GM12878 (cell line): ENCODE measurements at regions not wholly inside any gene's neighbourhood (a gene's known extent, or its start where the extent isn't known, plus 50 kb on each side); places are given as distances from the start of the nearest gene placed in this dataset.

Source experiments
- ATAC-seq: fragments of 200-7000 bp; cut with Tn5 transposase; 3 replicates; pipeline ENCODE4 v1.9.1; 2020; ENCODE audit warnings: mild to moderate bottlenecking, moderate library complexity
- BruUV-seq: library from RNA; stranded (reverse); fragments of 400-500 nt; replicated peaks from 2 replicates; lab custom pipeline; 2021; lab: Mats Ljungman, UMichigan
- CTCF ChIA-PET: fragments of 300-600 bp; sonication (Branson Sonifier 250); formaldehyde crosslinking; extraction: SDS; loops from one replicate; lab custom pipeline; 2021; ENCODE audit warnings: inconsistent platforms; lab: Yijun Ruan, JAX
- POLR2A ChIA-PET: fragments of 350-600 bp; formaldehyde crosslinking; extraction: SDS; loops from one replicate; lab custom pipeline; 2021; ENCODE audit warnings: inconsistent platforms; lab: Charles Lee
- RAD21 ChIA-PET: fragments of 300-600 bp; sonication (Branson Sonifier 250); formaldehyde crosslinking; loops from one replicate; lab custom pipeline; 2023; ENCODE audit warnings: antibody characterized with exemption; ENCODE audit not compliant: unreplicated experiment; lab: Charles Lee
- SMC1A ChIA-PET: fragments of 300-600 bp; sonication (Branson Sonifier 250); formaldehyde crosslinking; loops from one replicate; lab custom pipeline; 2023; ENCODE audit not compliant: unreplicated experiment, uncharacterized antibody; lab: Charles Lee
- DNase-seq: peaks from one replicate; pipeline ENCODE4 v3.0.0-alpha.2; 2011; ENCODE audit warnings: low read depth, low spot score
- FAIRE-seq: peaks from 3 replicates; lab custom pipeline; 2011; peaks lifted over from hg19 to GRCh38; lab: Jason Lieb, UNC
- H2AFZ ChIP-seq: 2 replicates; pipeline ENCODE4 v1.6.0; 2011; ENCODE audit warnings: low read depth, low read length, control low read depth; ENCODE audit not compliant: control insufficient read depth
- H3K27ac ChIP-seq: 2 replicates; pipeline ENCODE4 v1.5.1; 2011; ENCODE audit warnings: control low read depth; ENCODE audit not compliant: control insufficient read depth, insufficient read depth
- H3K27me3 ChIP-seq, 2 experiments: replicated peaks in 1 of 2; 2 replicates each; pipeline versions ENCODE4 v1.6.0 to v1.6.1; 2011; ENCODE audit warnings: low read length in 1 of 2; ENCODE audit not compliant: control insufficient read depth in 2 of 2, insufficient read depth in 2 of 2
- H3K36me3 ChIP-seq, 2 experiments: 2 replicates each; pipeline ENCODE4 v1.5.1; 2011; ENCODE audit warnings: low read length in 1 of 2; ENCODE audit not compliant: control insufficient read depth in 2 of 2, insufficient read depth in 2 of 2
- H3K4me1 ChIP-seq: 2 replicates; pipeline ENCODE4 v1.6.1; 2011; ENCODE audit warnings: mild to moderate bottlenecking, low read length, moderate library complexity, mixed read lengths; ENCODE audit not compliant: control insufficient read depth, insufficient read depth
- H3K4me2 ChIP-seq: 2 replicates; pipeline ENCODE4 v1.6.0; 2011; ENCODE audit warnings: control low read depth; ENCODE audit not compliant: control insufficient read depth, insufficient read depth
- H3K4me3 ChIP-seq: fragments of 200-600 bp; sonication (generic); 2 replicates; pipeline ENCODE4 v1.5.1; 2016
- H3K79me2 ChIP-seq: 2 replicates; pipeline ENCODE4 v1.6.0; 2011; ENCODE audit warnings: low read length; ENCODE audit not compliant: control insufficient read depth, insufficient read depth
- H3K9ac ChIP-seq: 2 replicates; pipeline ENCODE4 v1.8.0; 2011; ENCODE audit warnings: low read length, control low read depth, mixed read lengths; ENCODE audit not compliant: control insufficient read depth, insufficient read depth
- H3K9me3 ChIP-seq: replicated peaks from 3 replicates; pipeline ENCODE4 v1.5.1; 2011; ENCODE audit warnings: mild to moderate bottlenecking, low read length; ENCODE audit not compliant: control insufficient read depth, insufficient read depth
- H4K20me1 ChIP-seq: 2 replicates; pipeline ENCODE4 v1.6.0; 2011; ENCODE audit not compliant: control insufficient read depth, insufficient read depth
- ASH2L ChIP-seq: fragments of 300-600, 200-600 bp; sonication (generic); IDR thresholded peaks from 2 replicates; pipeline ENCODE4 v1.6.1; 2017; ENCODE audit warnings: low read depth, mild to moderate bottlenecking, borderline replicate concordance
- ATF7 ChIP-seq: fragments of 450-650 bp; IDR thresholded peaks from 2 replicates; pipeline ENCODE4 v1.6.1; 2016; ENCODE audit warnings: low read depth, mild to moderate bottlenecking
- GABPA ChIP-seq: IDR thresholded peaks from 2 replicates; pipeline ENCODE4 v1.6.1; 2014; ENCODE audit warnings: antibody characterized with exemption, low read depth, mild to moderate bottlenecking, inconsistent platforms
- IKZF2 ChIP-seq, 2 experiments: fragments of 450-650 bp; IDR thresholded peaks; 2 replicates each; pipeline ENCODE4 v1.6.1; 2017; ENCODE audit warnings: mild to moderate bottlenecking in 2 of 2, moderate library complexity in 2 of 2
- RBBP5 ChIP-seq: fragments of 200-600 bp; sonication (generic); conservative IDR thresholded peaks from 2 replicates; pipeline ENCODE4 v1.6.1; 2016
- RCOR1 ChIP-seq: conservative IDR thresholded peaks from 2 replicates; pipeline ENCODE4 v1.6.1; 2012; ENCODE audit warnings: low read depth, low read length, improper control_type of control experiment
- SPI1 ChIP-seq: IDR thresholded peaks from 2 replicates; pipeline ENCODE4 v1.6.1; 2011; ENCODE audit warnings: low read depth, mild to moderate bottlenecking, low read length, moderate library complexity, borderline replicate concordance; ENCODE audit not compliant: insufficient read depth
- TCF12 ChIP-seq: IDR thresholded peaks from 2 replicates; pipeline ENCODE4 v1.6.1; 2011; ENCODE audit warnings: low read depth, mild to moderate bottlenecking, low read length
- ZNF24 ChIP-seq: fragments of 450-650 bp; IDR thresholded peaks from 2 replicates; pipeline ENCODE4 v1.6.1; 2017; ENCODE audit warnings: antibody characterized with exemption, mild to moderate bottlenecking
- WGBS: methylation state at CpG from one replicate; pipeline ENCODE4 v1.1.6; 2016; ENCODE audit warnings: low lambda C conversion rate; ENCODE audit not compliant: insufficient replicate concordance, insufficient coverage; ENCODE audit errors: missing lambda C conversion rate; 5-methylcytosine and 5-hydroxymethylcytosine counted together
- in situ Hi-C: fragments of 300-500 bp; cut with MboI; formaldehyde crosslinking; loops from 9 replicates; pipeline ENCODE4 v1.14.3; 2018; ENCODE audit warnings: mixed read lengths
- intact Hi-C: fragments of 100-400 bp; cut with micrococcal nuclease; formaldehyde crosslinking; loops from one replicate; pipeline ENCODE4 v1.14.2; 2022; ENCODE audit not compliant: unreplicated experiment
- TF ChIP-seq, protein P1 (sequence below): IDR thresholded peaks from 2 replicates; pipeline ENCODE4 v1.6.1; 2012; ENCODE audit warnings: low read depth, low read length, improper control_type of control experiment
- TF ChIP-seq, protein P2 (sequence below): IDR thresholded peaks from 2 replicates; pipeline ENCODE4 v1.6.1; 2012; ENCODE audit warnings: improper control_type of control experiment, low read depth, low read length; ENCODE audit not compliant: insufficient replicate concordance
- TF ChIP-seq, protein P3 (sequence below): IDR thresholded peaks from 2 replicates; pipeline ENCODE4 v1.6.1; 2012; ENCODE audit warnings: low read length, inconsistent platforms

DNA sequence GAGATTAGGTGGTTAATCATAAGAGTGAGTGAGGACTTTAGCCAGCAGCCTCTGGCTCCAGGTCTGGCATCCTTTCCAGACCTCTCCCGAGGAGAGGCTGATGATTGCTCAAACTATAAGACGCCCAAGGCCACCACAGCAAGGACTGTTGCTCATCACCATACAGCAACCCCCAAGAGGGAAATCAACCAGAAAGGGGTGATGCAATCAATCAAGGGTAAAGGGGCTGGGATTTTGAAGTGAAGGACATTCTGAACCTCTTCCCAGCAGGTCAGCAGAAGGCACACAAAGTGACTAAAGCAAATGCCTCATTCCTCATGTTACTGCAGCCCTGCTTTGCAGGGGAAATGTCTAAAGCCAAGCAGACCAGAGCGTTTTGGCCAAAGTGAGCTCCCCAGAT is 247.3 kb upstream of the IGF1R start:
- H3K4me3 ChIP-seq, result no peak overlapping the region
- RAD21 ChIA-PET, result no interaction called here
- TF ChIP-seq, protein P1, sequence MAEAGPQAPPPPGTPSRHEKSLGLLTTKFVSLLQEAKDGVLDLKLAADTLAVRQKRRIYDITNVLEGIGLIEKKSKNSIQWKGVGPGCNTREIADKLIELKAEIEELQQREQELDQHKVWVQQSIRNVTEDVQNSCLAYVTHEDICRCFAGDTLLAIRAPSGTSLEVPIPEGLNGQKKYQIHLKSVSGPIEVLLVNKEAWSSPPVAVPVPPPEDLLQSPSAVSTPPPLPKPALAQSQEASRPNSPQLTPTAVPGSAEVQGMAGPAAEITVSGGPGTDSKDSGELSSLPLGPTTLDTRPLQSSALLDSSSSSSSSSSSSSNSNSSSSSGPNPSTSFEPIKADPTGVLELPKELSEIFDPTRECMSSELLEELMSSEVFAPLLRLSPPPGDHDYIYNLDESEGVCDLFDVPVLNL, result no peak
- TF ChIP-seq ZNF24 (no peak), GABPA (no peak), ASH2L (no peak), TCF12 (no peak)
- TF ChIP-seq, all 136 proteins: peak for 0
- Histone ChIP-seq H3K27me3 (no peaks in the 10 kb centered on the region), H3K79me2 (no peaks in the 10 kb centered on the region), H2AFZ (no peak overlapping the region), H3K9me3 (no peaks in the 10 kb centered on the region), H3K9ac (no peak overlapping the region), H3K36me3 (no peaks in the 10 kb centered on the region), H3K27ac (no peak overlapping the region), H3K4me2 (no peak overlapping the region), H3K4me1 (no peaks in the 10 kb centered on the region), H4K20me1 (no peaks in the 10 kb centered on the region)
- CTCF ChIA-PET, result interaction anchor here (0.5 kb wide), 1 partner anchor 310 kb away, joined by 3 read pairs; no protein-coding TSS in a partner anchor
- WGBS, result 0% methylated on average over 3 of the region's 3 CpGs
- intact Hi-C loops, result no loop called here
- in situ Hi-C loops, result no loop called here
- ATAC-seq (no peak), DNase-seq (no peak), FAIRE-seq (no peak)
- POLR2A ChIA-PET, result no interaction called here
- no TSS peak for BruUV-seq
- SMC1A ChIA-PET, result no interaction called here

DNA sequence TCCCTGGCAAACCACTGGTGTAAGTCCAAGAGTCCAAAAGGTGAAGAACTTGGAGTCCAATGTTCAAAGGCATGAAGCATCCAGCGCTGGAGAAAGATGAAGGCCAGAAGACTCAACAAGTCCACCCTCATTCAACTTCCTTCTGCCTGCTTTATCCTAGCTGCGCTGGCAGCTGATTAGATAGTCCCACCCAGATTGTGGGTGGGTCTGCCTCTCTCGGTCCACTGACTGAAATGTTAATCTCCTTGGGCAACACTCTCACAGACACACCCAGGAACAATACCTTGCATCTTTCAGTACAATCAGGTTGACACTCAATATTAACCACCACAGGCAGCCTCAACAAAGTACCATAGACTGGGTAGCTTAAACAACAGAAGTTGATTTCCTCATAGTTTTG is 245.9 kb upstream of the IGF1R start:
- intact Hi-C loops (no loop called here), in situ Hi-C loops (no loop called here)
- SMC1A ChIA-PET, result no interaction called here
- DNase-seq, result no peak
- no peak for FAIRE-seq
- H3K4me1 ChIP-seq, result no peaks in the 10 kb centered on the region
- 18% methylated on average over 3 of the region's 3 CpGs for WGBS
- ATAC-seq, result no peak
- no peak overlapping the region for H3K27ac ChIP-seq
- POLR2A ChIA-PET, result no interaction called here
- H3K9me3 ChIP-seq, result no peaks in the 10 kb centered on the region
- H2AFZ ChIP-seq, result no peak overlapping the region
- no peak overlapping the region for H3K9ac ChIP-seq
- no TSS peak for BruUV-seq
- no peak overlapping the region for H3K4me3 ChIP-seq
- CTCF ChIA-PET, result no interaction called here
- H3K4me2 ChIP-seq, result no peak overlapping the region
- RAD21 ChIA-PET, result no interaction called here
- no peaks in the 10 kb centered on the region for H3K79me2 ChIP-seq
- H3K36me3 ChIP-seq, result no peaks in the 10 kb centered on the region
- no peaks in the 10 kb centered on the region for H3K27me3 ChIP-seq
- H4K20me1 ChIP-seq, result no peaks in the 10 kb centered on the region
- TF ChIP-seq IKZF2 (IDR thresholded peaks at IDR 0.05) (no peak), RCOR1 (no peak), SPI1 (no peak), ATF7 (no peak), RBBP5 (no peak)
- TF ChIP-seq, protein P2, sequence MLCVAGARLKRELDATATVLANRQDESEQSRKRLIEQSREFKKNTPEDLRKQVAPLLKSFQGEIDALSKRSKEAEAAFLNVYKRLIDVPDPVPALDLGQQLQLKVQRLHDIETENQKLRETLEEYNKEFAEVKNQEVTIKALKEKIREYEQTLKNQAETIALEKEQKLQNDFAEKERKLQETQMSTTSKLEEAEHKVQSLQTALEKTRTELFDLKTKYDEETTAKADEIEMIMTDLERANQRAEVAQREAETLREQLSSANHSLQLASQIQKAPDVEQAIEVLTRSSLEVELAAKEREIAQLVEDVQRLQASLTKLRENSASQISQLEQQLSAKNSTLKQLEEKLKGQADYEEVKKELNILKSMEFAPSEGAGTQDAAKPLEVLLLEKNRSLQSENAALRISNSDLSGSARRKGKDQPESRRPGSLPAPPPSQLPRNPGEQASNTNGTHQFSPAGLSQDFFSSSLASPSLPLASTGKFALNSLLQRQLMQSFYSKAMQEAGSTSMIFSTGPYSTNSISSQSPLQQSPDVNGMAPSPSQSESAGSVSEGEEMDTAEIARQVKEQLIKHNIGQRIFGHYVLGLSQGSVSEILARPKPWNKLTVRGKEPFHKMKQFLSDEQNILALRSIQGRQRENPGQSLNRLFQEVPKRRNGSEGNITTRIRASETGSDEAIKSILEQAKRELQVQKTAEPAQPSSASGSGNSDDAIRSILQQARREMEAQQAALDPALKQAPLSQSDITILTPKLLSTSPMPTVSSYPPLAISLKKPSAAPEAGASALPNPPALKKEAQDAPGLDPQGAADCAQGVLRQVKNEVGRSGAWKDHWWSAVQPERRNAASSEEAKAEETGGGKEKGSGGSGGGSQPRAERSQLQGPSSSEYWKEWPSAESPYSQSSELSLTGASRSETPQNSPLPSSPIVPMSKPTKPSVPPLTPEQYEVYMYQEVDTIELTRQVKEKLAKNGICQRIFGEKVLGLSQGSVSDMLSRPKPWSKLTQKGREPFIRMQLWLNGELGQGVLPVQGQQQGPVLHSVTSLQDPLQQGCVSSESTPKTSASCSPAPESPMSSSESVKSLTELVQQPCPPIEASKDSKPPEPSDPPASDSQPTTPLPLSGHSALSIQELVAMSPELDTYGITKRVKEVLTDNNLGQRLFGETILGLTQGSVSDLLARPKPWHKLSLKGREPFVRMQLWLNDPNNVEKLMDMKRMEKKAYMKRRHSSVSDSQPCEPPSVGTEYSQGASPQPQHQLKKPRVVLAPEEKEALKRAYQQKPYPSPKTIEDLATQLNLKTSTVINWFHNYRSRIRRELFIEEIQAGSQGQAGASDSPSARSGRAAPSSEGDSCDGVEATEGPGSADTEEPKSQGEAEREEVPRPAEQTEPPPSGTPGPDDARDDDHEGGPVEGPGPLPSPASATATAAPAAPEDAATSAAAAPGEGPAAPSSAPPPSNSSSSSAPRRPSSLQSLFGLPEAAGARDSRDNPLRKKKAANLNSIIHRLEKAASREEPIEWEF, result no peak
- TF ChIP-seq, protein P3, sequence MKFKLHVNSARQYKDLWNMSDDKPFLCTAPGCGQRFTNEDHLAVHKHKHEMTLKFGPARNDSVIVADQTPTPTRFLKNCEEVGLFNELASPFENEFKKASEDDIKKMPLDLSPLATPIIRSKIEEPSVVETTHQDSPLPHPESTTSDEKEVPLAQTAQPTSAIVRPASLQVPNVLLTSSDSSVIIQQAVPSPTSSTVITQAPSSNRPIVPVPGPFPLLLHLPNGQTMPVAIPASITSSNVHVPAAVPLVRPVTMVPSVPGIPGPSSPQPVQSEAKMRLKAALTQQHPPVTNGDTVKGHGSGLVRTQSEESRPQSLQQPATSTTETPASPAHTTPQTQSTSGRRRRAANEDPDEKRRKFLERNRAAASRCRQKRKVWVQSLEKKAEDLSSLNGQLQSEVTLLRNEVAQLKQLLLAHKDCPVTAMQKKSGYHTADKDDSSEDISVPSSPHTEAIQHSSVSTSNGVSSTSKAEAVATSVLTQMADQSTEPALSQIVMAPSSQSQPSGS, result no peak
